ENCODE measurements at regions not wholly inside any gene's neighbourhood (a gene's known extent, or its start where the extent isn't known, plus 50 kb on each side); places are given as distances from the start of the nearest gene placed in this dataset.

DNA sequence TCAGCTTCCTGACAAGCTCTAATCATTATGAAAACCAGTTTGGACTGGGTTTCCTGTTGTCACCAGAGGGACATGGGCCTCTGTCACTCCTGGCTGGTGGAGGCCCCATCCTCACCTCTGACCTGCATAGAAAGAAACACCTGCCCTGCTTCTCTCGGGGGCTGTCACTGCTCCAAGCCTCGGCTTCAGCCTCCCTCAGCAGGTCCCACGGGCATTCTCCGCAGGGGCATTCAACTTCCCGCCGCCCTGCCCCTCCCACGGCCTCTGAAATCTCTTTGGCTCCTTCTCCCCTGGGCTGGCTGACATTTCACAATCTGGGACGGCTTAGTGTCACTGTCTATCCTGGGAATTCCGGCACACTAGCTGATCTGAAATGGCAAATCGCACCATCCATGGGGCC is 257.9 kb downstream of the CTTN start:
- CTCF ChIA-PET, result no interaction called here
- Mint-ChIP-seq H3K4me1 (ENCODE audit: low read depth) (no peaks in the 10 kb centered on the region), H3K27me3 (peaks cover 27% of the 10 kb centered on the region), H3K27ac (no peak overlapping the region), H3K9me3 (no peaks in the 10 kb centered on the region), H3K4me3 (no peak overlapping the region), H3K36me3 (no peaks in the 10 kb centered on the region)
- POLR2A ChIA-PET, result no interaction called here
- no peak for DNase-seq
- intact Hi-C loops (cut with micrococcal nuclease), result no loop called here

GRCh38 chr11:70660059-70660888 is 261.9 kb downstream of the CTTN start:
- H3K9me3 Mint-ChIP-seq, result no peaks in the 10 kb centered on the region
- H3K4me3 Mint-ChIP-seq, result no peak overlapping the region

DNA sequence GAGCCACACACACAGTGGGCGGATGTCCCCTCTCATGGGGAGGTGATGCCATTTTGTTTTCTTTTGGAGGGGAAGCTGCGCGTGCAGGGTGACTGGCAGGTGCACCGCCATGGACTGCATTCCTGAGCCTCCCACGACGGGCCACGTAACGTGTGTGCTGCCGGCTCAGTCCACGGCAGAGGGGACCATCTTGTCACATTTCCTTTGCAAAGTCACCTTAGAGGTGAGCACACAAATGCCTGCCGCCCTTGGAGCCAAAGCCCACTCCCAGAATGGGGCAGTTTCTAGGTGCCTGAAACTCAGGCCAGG is 262.5 kb downstream of the CTTN start:
- H3K27me3 Mint-ChIP-seq, result peaks cover 37% of the 10 kb centered on the region
- CTCF ChIA-PET, result no interaction called here
- POLR2A ChIA-PET, result no interaction called here

More at GRCh38 chr11:70660059-70660888, 261.9 kb downstream of the CTTN start:
- peaks cover 39% of the 10 kb centered on the region for H3K27me3 Mint-ChIP-seq
- H3K4me1 Mint-ChIP-seq (ENCODE audit: low read depth), result no peaks in the 10 kb centered on the region
- ChIA-PET CTCF (no interaction called here), POLR2A (no interaction called here)
- DNase-seq, result no peak
- intact Hi-C loops (cut with micrococcal nuclease), result no loop called here
- H3K27ac Mint-ChIP-seq, result no peak overlapping the region
- no peaks in the 10 kb centered on the region for H3K36me3 Mint-ChIP-seq

DNA sequence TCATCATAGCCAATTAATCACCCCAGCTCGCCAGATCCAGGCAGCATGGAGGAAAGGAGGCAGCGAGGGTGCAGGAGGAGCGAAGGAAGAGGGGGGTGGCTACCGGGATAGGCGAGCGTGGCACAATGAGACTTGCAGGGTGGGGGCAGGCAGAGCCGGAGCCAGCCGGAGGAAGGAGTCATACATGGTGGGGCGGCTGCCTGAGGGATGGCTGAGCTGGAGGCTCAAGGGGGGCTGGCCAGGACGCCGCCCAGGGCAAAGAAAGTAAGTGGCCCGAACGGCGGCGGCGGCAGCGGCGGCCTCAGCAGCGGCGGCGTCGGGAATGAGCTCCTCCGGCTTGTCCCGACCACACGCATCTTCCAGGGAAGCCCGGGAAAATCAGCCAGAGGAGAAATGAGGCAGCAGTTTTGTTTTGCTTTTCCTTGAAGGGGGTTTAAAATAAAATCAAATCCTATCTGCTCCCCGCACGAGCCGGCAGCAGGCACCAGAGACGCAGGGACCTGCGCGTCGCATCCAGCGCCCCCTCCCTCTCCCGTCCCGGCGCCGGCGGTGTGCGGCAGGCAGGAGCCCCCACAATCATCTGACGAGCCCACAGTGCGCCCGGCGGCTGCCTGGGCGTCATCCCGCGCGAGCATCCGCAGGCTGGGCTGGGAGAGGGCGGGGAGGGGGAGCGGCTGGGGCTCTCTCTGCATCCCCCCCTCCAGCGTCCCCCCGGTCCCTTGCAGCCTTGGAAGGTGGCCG is 263.6 kb downstream of the CTTN start:
- H3K27me3 Mint-ChIP-seq, result peaks cover 32% of the 10 kb centered on the region
- H3K36me3 Mint-ChIP-seq, result no peaks in the 10 kb centered on the region
- CTCF ChIA-PET, result no interaction called here
- POLR2A ChIA-PET, result no interaction called here
- H3K27ac Mint-ChIP-seq, result no peak overlapping the region
- DNase-seq, result no peak
- H3K4me1 Mint-ChIP-seq (ENCODE audit: low read depth), result no peaks in the 10 kb centered on the region
- no peaks in the 10 kb centered on the region for H3K9me3 Mint-ChIP-seq
- intact Hi-C loops (cut with micrococcal nuclease), result no loop called here
- H3K4me3 Mint-ChIP-seq, result no peak overlapping the region

More for the DNA sequence above, 262.5 kb downstream of the CTTN start:
- H3K27ac Mint-ChIP-seq, result no peak overlapping the region
- H3K4me3 Mint-ChIP-seq, result no peak overlapping the region
- no peaks in the 10 kb centered on the region for H3K4me1 Mint-ChIP-seq (ENCODE audit: low read depth)
- intact Hi-C loops (cut with micrococcal nuclease), result no loop called here
- no peak for DNase-seq
- H3K36me3 Mint-ChIP-seq, result no peaks in the 10 kb centered on the region
- H3K9me3 Mint-ChIP-seq, result no peaks in the 10 kb centered on the region

DNA sequence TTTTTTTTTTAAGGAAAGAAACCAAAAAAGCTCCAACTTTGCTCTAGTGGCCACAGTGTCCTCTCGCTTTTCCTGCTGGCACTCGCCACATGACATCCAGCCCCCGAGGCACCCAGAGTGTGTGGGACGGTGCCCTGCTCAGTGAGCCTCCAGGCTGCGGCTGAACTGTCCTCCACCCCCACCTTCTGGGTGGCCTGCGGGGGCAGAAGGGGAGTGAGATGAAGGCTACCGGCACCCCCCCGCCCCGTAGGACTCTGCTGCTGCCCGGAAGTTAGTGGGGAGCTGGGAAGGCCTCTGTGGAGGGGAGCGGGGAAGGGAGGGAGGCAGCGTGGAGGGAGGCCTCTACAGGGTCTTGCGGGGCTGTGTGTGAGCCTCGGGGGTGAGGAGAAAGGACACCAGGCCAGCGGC is 264.4 kb downstream of the CTTN start:
- CTCF ChIA-PET, result no interaction called here
- POLR2A ChIA-PET, result no interaction called here
- intact Hi-C loops (cut with micrococcal nuclease), result no loop called here
- DNase-seq, result no peak
- no peaks in the 10 kb centered on the region for H3K9me3 Mint-ChIP-seq
- no peaks in the 10 kb centered on the region for H3K36me3 Mint-ChIP-seq
- peaks cover 32% of the 10 kb centered on the region for H3K27me3 Mint-ChIP-seq
- H3K27ac Mint-ChIP-seq, result no peak overlapping the region
- no peaks in the 10 kb centered on the region for H3K4me1 Mint-ChIP-seq (ENCODE audit: low read depth)
- H3K4me3 Mint-ChIP-seq, result no peak overlapping the region

- Mint-ChIP-seq H3K27me3 (peaks cover 30% of the 10 kb centered on the region), H3K4me1 (ENCODE audit: low read depth) (no peaks in the 10 kb centered on the region), H3K4me3 (no peak overlapping the region), H3K9me3 (no peaks in the 10 kb centered on the region), H3K27ac (no peak overlapping the region), H3K36me3 (no peaks in the 10 kb centered on the region)
- POLR2A ChIA-PET, result no interaction called here
- CTCF ChIA-PET, result no interaction called here
- intact Hi-C loops (cut with micrococcal nuclease), result no loop called here
- DNase-seq, result no peak
Measured at GRCh38 chr11:70663815-70664214, 265.5 kb downstream of the CTTN start.

DNA sequence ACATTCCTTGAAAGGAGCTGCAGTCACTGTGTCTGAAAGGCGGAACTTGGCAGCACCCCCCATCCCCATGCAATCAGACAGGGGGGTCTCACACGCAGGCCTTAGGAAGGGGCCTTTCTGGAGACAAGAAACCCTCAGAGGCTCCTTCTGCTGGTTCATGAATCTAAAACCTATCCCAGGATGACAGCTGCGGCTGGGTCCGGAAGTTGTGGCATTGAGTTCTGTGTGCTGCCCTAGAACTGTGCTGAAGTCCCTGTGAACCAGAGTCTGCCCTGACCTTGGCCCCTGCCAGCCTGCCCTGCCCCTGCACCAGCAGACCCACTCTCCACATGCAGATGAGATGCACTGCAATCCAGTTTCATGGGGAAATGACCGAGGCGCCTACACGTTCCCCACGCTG is 268.0 kb downstream of the CTTN start:
- H3K4me3 Mint-ChIP-seq, result no peak overlapping the region
- H3K36me3 Mint-ChIP-seq, result no peaks in the 10 kb centered on the region
- CTCF ChIA-PET, result no interaction called here

GRCh38 chr11:70667767-70668166 is 269.4 kb downstream of the CTTN start:
- no peak overlapping the region for H3K4me3 Mint-ChIP-seq
- no peaks in the 10 kb centered on the region for H3K36me3 Mint-ChIP-seq
- intact Hi-C loops (cut with micrococcal nuclease), result no loop called here
- no peaks in the 10 kb centered on the region for H3K9me3 Mint-ChIP-seq
- ChIA-PET POLR2A (no interaction called here), CTCF (no interaction called here)
- no peaks in the 10 kb centered on the region for H3K4me1 Mint-ChIP-seq (ENCODE audit: low read depth)
- peaks cover 10% of the 10 kb centered on the region for H3K27me3 Mint-ChIP-seq
- DNase-seq, result no peak
- no peak overlapping the region for H3K27ac Mint-ChIP-seq

More for the DNA sequence above, 268.0 kb downstream of the CTTN start:
- H3K4me1 Mint-ChIP-seq (ENCODE audit: low read depth), result no peaks in the 10 kb centered on the region
- H3K9me3 Mint-ChIP-seq, result no peaks in the 10 kb centered on the region
- H3K27ac Mint-ChIP-seq, result no peak overlapping the region
- H3K27me3 Mint-ChIP-seq, result peaks cover 19% of the 10 kb centered on the region
- intact Hi-C loops (cut with micrococcal nuclease), result no loop called here
- POLR2A ChIA-PET, result no interaction called here
- no peak for DNase-seq

GRCh38 chr11:70668204-70669202 is 270.2 kb downstream of the CTTN start:
- Mint-ChIP-seq H3K9me3 (no peaks in the 10 kb centered on the region), H3K4me1 (ENCODE audit: low read depth) (no peaks in the 10 kb centered on the region), H3K27me3 (peaks cover 7% of the 10 kb centered on the region), H3K4me3 (no peak overlapping the region), H3K27ac (no peak overlapping the region), H3K36me3 (no peaks in the 10 kb centered on the region)
- DNase-seq, result no peak
- POLR2A ChIA-PET, result no interaction called here
- CTCF ChIA-PET, result no interaction called here
- intact Hi-C loops (cut with micrococcal nuclease), result no loop called here

DNA sequence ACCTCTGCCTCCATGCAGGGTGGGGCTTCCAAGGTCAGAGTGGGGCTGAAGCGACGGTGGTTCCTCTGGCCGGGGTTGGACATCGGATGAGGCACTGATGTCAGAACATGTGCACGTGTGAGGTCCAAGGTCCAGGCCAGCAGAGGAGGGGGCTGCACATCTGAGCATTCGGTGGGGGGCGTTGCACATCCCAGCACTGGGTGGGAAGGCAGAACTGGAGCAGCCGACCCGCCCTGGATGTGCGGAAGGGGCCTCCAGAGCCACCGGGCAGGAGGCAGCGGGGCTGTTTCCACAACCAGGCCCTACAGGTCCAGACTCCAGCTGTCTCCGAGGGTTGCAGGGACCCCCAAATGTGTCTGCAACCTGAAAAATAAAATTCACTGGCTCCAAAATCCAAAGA is 271.0 kb downstream of the CTTN start:
- Mint-ChIP-seq H3K27ac (no peak overlapping the region), H3K9me3 (no peaks in the 10 kb centered on the region), H3K36me3 (no peaks in the 10 kb centered on the region), H3K4me3 (no peak overlapping the region), H3K4me1 (ENCODE audit: low read depth) (no peaks in the 10 kb centered on the region), H3K27me3 (peaks cover 7% of the 10 kb centered on the region)
- intact Hi-C loops (cut with micrococcal nuclease), result no loop called here
- DNase-seq, result no peak
- ChIA-PET CTCF (no interaction called here), POLR2A (no interaction called here)

DNA sequence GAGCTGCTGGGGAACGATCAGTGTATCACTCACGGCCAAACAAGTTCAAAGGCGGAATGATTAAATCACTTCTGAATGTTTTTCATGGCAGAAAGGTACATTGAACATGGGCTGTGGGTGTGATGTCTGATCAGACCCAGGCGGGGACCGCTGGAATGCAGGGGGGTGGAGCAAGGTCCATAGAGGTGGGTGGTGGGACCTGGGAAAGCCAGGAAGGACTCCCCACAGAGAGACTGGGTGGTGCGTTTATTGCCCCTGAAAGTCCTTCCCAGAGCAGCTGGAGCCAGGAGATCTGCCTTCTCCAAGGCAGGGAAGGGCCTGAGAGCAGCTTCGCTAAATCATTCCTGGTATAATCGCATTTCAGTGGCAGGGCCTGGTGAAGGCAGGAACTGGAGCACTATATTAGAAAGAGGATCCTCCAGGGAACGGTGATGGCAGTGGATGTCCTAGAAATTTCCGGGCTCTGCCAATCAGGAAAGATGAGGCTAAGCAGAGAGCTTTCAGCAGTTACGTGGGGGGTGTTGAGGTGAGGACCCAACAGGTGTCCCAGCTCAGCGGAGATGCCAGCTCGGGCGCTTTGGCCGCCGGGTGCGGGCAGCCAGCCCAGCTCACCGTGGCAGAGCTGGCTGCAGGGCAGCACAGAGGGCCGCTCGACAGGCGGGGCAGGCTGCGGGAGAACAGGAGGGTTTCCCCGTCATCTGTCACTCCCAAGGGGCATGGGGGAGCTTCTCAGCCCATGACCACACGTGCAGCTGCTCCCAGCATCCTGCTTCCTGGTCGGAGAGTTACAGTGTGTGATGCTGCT is 271.7 kb downstream of the CTTN start:
- Mint-ChIP-seq H3K27me3 (peaks cover 7% of the 10 kb centered on the region), H3K27ac (no peak overlapping the region), H3K9me3 (no peaks in the 10 kb centered on the region), H3K4me3 (no peak overlapping the region), H3K36me3 (no peaks in the 10 kb centered on the region), H3K4me1 (ENCODE audit: low read depth) (no peaks in the 10 kb centered on the region)
- DNase-seq, result no peak
- ChIA-PET CTCF (no interaction called here), POLR2A (no interaction called here)
- intact Hi-C loops (cut with micrococcal nuclease), result no loop called here

DNA sequence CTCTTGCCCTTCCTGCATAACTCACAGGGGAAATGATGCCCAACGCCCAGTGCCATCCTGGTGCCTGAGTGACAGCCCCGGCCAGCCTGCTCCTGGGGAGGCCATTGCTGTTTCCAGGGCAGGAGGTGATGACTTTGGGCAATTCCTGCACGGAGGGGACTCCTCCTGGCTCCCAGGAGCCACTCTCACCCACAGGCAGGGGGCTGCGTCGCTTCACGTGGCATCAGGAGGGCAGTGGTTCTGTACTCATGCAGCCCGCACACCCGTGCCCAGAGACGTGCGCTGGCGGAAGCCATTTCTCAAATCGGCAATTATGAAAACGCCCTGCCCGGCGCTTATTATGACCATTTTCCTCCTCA is 272.3 kb downstream of the CTTN start:
- H3K9me3 Mint-ChIP-seq, result no peaks in the 10 kb centered on the region
- peaks cover 7% of the 10 kb centered on the region for H3K27me3 Mint-ChIP-seq
- H3K4me3 Mint-ChIP-seq, result no peak overlapping the region
- ChIA-PET POLR2A (no interaction called here), CTCF (no interaction called here)
- intact Hi-C loops (cut with micrococcal nuclease), result no loop called here
- DNase-seq, result no peak
- no peak overlapping the region for H3K27ac Mint-ChIP-seq
- H3K36me3 Mint-ChIP-seq, result no peaks in the 10 kb centered on the region
- no peaks in the 10 kb centered on the region for H3K4me1 Mint-ChIP-seq (ENCODE audit: low read depth)
